Endothelial cell of umbilical vein (primary cell): ENCODE measurements at regions not wholly inside any gene's neighbourhood (a gene's known extent, or its start where the extent isn't known, plus 50 kb on each side); places are given as distances from the start of the nearest gene placed in this dataset.

Experiments used
- BruUV-seq: library from RNA; stranded (reverse); fragments of 400-500 nt; replicated peaks from 2 replicates; lab custom pipeline; 2021; lab: Mats Ljungman, UMichigan
- CTCF ChIA-PET: fragments of 300-600, 350-600 bp; sonication (Branson Sonifier 250); formaldehyde crosslinking; loops from one replicate; lab custom pipeline; 2021; ENCODE audit warnings: antibody characterized with exemption, inconsistent platforms; lab: Charles Lee
- POLR2A ChIA-PET: fragments of 300-600, 350-600 bp; sonication (Branson Sonifier 250); formaldehyde crosslinking; loops from one replicate; lab custom pipeline; 2021; ENCODE audit warnings: antibody characterized with exemption, inconsistent platforms; lab: Charles Lee
- DNase-seq: peaks from one replicate; pipeline ENCODE4 v3.0.0-alpha.2; 2011; ENCODE audit warnings: low read depth, low spot score
- FAIRE-seq: peaks from 2 replicates; lab custom pipeline; 2011; peaks lifted over from hg19 to GRCh38; lab: Jason Lieb, UNC
- H2AFZ ChIP-seq: 2 replicates; pipeline ENCODE4 v1.6.0; 2012; ENCODE audit warnings: low read depth, low read length, control low read depth, inconsistent platforms
- H3K27ac ChIP-seq: 2 replicates; pipeline ENCODE4 v1.5.1; 2011; ENCODE audit warnings: low read depth, mild to moderate bottlenecking, control low read depth, low read length, moderate library complexity; ENCODE audit not compliant: insufficient read depth
- H3K27me3 ChIP-seq, 2 experiments: 2 replicates each; pipeline versions ENCODE4 v1.6.0 to v1.6.1; 2011; ENCODE audit warnings: low read length in 2 of 2, mixed read lengths in 1 of 2; ENCODE audit not compliant: control insufficient read depth in 2 of 2, insufficient read depth in 2 of 2
- H3K36me3 ChIP-seq, 2 experiments: 2 replicates in 1 of 2; 3 replicates in 1 of 2; pipeline ENCODE4 v1.5.1; 2011; ENCODE audit warnings: low read length in 2 of 2, mild to moderate bottlenecking in 1 of 2, moderate library complexity in 1 of 2; ENCODE audit not compliant: control insufficient read depth in 2 of 2, insufficient read depth in 2 of 2; ENCODE audit errors: extremely low read depth in 1 of 2
- H3K4me1 ChIP-seq: 3 replicates; pipeline ENCODE4 v1.5.1; 2011; ENCODE audit warnings: mild to moderate bottlenecking, low read length; ENCODE audit not compliant: control insufficient read depth, insufficient read depth; ENCODE audit errors: extremely low read depth
- H3K4me2 ChIP-seq: 2 replicates; pipeline ENCODE4 v1.6.1; 2011; ENCODE audit warnings: low read length, control low read depth, mixed read lengths; ENCODE audit not compliant: insufficient read depth
- H3K4me3 ChIP-seq, 3 experiments: fragments of 200-600 bp in 1 of 3; sonication (generic), shearing (Covaris generic) in 1 of 3; replicated peaks in 1 of 3; 2 replicates each; pipeline ENCODE4 v1.5.1; 2011 to 2016; ENCODE audit warnings: control low read depth in 3 of 3, low read length in 3 of 3, mild to moderate bottlenecking in 2 of 3, inconsistent platforms in 1 of 3, low read depth in 1 of 3, moderate library complexity in 1 of 3; ENCODE audit not compliant: insufficient read depth in 1 of 3
- H3K79me2 ChIP-seq: 2 replicates; pipeline ENCODE4 v1.6.0; 2012; ENCODE audit warnings: low read length, inconsistent platforms; ENCODE audit not compliant: control insufficient read depth, insufficient read depth
- H3K9ac ChIP-seq: replicated peaks from 2 replicates; pipeline ENCODE3; 2011; ENCODE audit warnings: low read length, control low read depth; ENCODE audit not compliant: insufficient read depth; ENCODE audit errors: extremely low read depth
- H3K9me1 ChIP-seq: replicated peaks from 3 replicates; pipeline ENCODE4 v1.6.0; 2011; ENCODE audit warnings: mild to moderate bottlenecking, low read length; ENCODE audit not compliant: control insufficient read depth, insufficient read depth; ENCODE audit errors: extremely low read depth
- H3K9me3 ChIP-seq: replicated peaks from 2 replicates; pipeline ENCODE4 v1.5.1; 2012; ENCODE audit warnings: low read length, inconsistent platforms; ENCODE audit not compliant: control insufficient read depth, insufficient read depth
- H4K20me1 ChIP-seq: replicated peaks from 2 replicates; pipeline ENCODE3; 2011; ENCODE audit warnings: mild to moderate bottlenecking, low read length; ENCODE audit not compliant: control insufficient read depth, insufficient read depth; ENCODE audit errors: extremely low read depth
- GATA2 ChIP-seq: IDR thresholded peaks from 2 replicates; pipeline ENCODE4 v1.7.0; 2011; ENCODE audit warnings: low read depth, mild to moderate bottlenecking, moderate library complexity, mixed read lengths, low read length; ENCODE audit not compliant: insufficient read length, insufficient read depth
- MAX ChIP-seq: IDR thresholded peaks from 2 replicates; pipeline ENCODE4 v1.6.1; 2011; ENCODE audit not compliant: insufficient read depth, insufficient read length
- POLR2AphosphoS5 ChIP-seq: IDR thresholded peaks from 2 replicates; pipeline ENCODE4 v1.6.1; 2012; ENCODE audit warnings: low read depth, mild to moderate bottlenecking, control low read depth, low read length, moderate library complexity; ENCODE audit not compliant: insufficient read depth
- dilution Hi-C: fragments of 300-500 bp; cut with MboI; formaldehyde crosslinking; loops from one replicate; pipeline ENCODE4 v1.15.0; 2019; ENCODE audit warnings: low sequenced_read_pairs; ENCODE audit not compliant: extremely low pct_ligation_motif_present
- intact Hi-C: fragments of 100-400 bp; cut with micrococcal nuclease; formaldehyde crosslinking; loops from one replicate; pipeline ENCODE4 v1.10.0; 2022

GRCh38 chr11:111099028-111099713 lies 146.4 kb upstream of the POU2AF2 start:
- TF ChIP-seq GATA2 (no peak), MAX (no peak)
- BruUV-seq, result no TSS peak
- no peaks in the 10 kb centered on the region for H3K4me1 ChIP-seq
- no peaks in the 10 kb centered on the region for H3K79me2 ChIP-seq
- ChIA-PET POLR2A (no interaction called here), CTCF (interaction anchor here (1.0 kb wide), 1 partner anchor 9 kb away, joined by 3 read pairs; no protein-coding TSS in a partner anchor)
- no peak overlapping the region for H3K9ac ChIP-seq
- peaks cover 0 to 4% of the 10 kb centered on the region in 2 experiments for H3K27me3 ChIP-seq
- no peak overlapping the region for H2AFZ ChIP-seq
- H3K9me3 ChIP-seq, result no peaks in the 10 kb centered on the region
- no peaks in the 10 kb centered on the region for H3K9me1 ChIP-seq
- H3K36me3 ChIP-seq, result no peaks in the 10 kb centered on the region
- H3K4me3 ChIP-seq, result no peak overlapping the region
- no peaks in the 10 kb centered on the region for H4K20me1 ChIP-seq
- dilution Hi-C loops (no loop called here), intact Hi-C loops (no loop called here)
- DNase-seq (no peak), FAIRE-seq (no peak)
- no peak overlapping the region for H3K4me2 ChIP-seq
- H3K27ac ChIP-seq, result no peak overlapping the region

GRCh38 chr11:111098091-111098490 lies 147.4 kb upstream of the POU2AF2 start:
- no peaks in the 10 kb centered on the region for H3K9me3 ChIP-seq
- H3K36me3 ChIP-seq, result no peaks in the 10 kb centered on the region
- dilution Hi-C loops, result no loop called here
- H4K20me1 ChIP-seq, result no peaks in the 10 kb centered on the region
- H3K4me3 ChIP-seq, result no peak overlapping the region
- DNase-seq (no peak), FAIRE-seq (no peak)
- peaks cover 0 to 2% of the 10 kb centered on the region in 2 experiments for H3K27me3 ChIP-seq
- no peaks in the 10 kb centered on the region for H3K4me1 ChIP-seq
- BruUV-seq, result no TSS peak
- no peak for TF ChIP-seq POLR2AphosphoS5
- ChIA-PET POLR2A (no interaction called here), CTCF (interaction anchor here (1.3 kb wide), 1 partner anchor 10 kb away, joined by 3 read pairs; no protein-coding TSS in a partner anchor)
- intact Hi-C loops, result no loop called here
- H3K4me2 ChIP-seq, result no peak overlapping the region
- no peak overlapping the region for H3K9ac ChIP-seq
- H3K27ac ChIP-seq, result no peak overlapping the region
- H3K79me2 ChIP-seq, result no peaks in the 10 kb centered on the region
- H2AFZ ChIP-seq, result no peak overlapping the region
- H3K9me1 ChIP-seq, result no peaks in the 10 kb centered on the region
